HEK293 (cell line): ENCODE measurements at regions not wholly inside any gene's neighbourhood (a gene's known extent, or its start where the extent isn't known, plus 50 kb on each side); places are given as distances from the start of the nearest gene placed in this dataset.

Source experiments
- CTCF ChIA-PET: fragments of 350-600 bp; formaldehyde crosslinking; extraction: SDS; loops from one replicate; lab custom pipeline; 2021; ENCODE audit warnings: antibody characterized with exemption; lab: Yijun Ruan, JAX
- POLR2A ChIA-PET: fragments of 300-600 bp; formaldehyde crosslinking; extraction: SDS; loops from one replicate; lab custom pipeline; 2020; ENCODE audit warnings: antibody characterized with exemption, inconsistent platforms; lab: Yijun Ruan, JAX
- H3K27ac ChIP-seq: fragments of 200-500 bp; sonication (Bioruptor generic); 2 replicates; pipeline ENCODE4 v1.5.1; 2014; ENCODE audit warnings: low read depth, low read length, control low read depth, inconsistent platforms; ENCODE audit errors: extremely low read depth
- H3K36me3 ChIP-seq, 2 experiments: fragments of 200-500 bp in 1 of 2; sonication (Bioruptor generic) in 1 of 2; 1 replicate in 1 of 2; 2 replicates in 1 of 2; pipeline ENCODE4 v1.5.1; 2014 to 2017; ENCODE audit warnings: inconsistent platforms in 2 of 2, low read length in 2 of 2; ENCODE audit not compliant: control insufficient read depth in 2 of 2, insufficient read depth in 1 of 2
- H3K4me1 ChIP-seq: fragments of 200-500 bp; sonication (Bioruptor generic); 2 replicates; pipeline ENCODE4 v1.5.1; 2014; ENCODE audit warnings: mild to moderate bottlenecking, low read length, inconsistent platforms; ENCODE audit not compliant: control insufficient read depth, insufficient read depth
- H3K4me3 ChIP-seq: 2 replicates; pipeline ENCODE4 v1.5.1; 2011; ENCODE audit warnings: low read depth, mild to moderate bottlenecking, control low read depth, low read length, moderate library complexity
- H3K9me3 ChIP-seq: fragments of 200-500 bp; sonication (Bioruptor generic); 2 replicates; pipeline ENCODE4 v1.5.1; 2014; ENCODE audit warnings: low read depth, low read length, inconsistent platforms; ENCODE audit not compliant: control insufficient read depth, insufficient read depth
- BCL11A ChIP-seq: fragments of 450-650 bp; formaldehyde crosslinking; IDR thresholded peaks from 2 replicates; pipeline ENCODE4 v1.5.1; 2016; ENCODE audit warnings: low read depth, missing biosample characterization, missing genetic modification characterization
- EGR2 ChIP-seq: fragments of 450-650 bp; formaldehyde crosslinking; IDR thresholded peaks from 2 replicates; pipeline ENCODE4 v1.5.1; 2016; ENCODE audit warnings: low read depth, missing biosample characterization, missing genetic modification characterization
- HOXC10 ChIP-seq: sonication (generic); formaldehyde crosslinking; IDR thresholded peaks from 2 replicates; pipeline ENCODE4 v1.8.1; 2023; ENCODE audit warnings: mild to moderate bottlenecking, missing genetic modification reagents
- PRDM1 ChIP-seq: fragments of 450-650 bp; formaldehyde crosslinking; IDR thresholded peaks from 2 replicates; pipeline ENCODE4; 2016; ENCODE audit warnings: missing biosample characterization, missing genetic modification characterization
- RBAK ChIP-seq: fragments of 450-650 bp; formaldehyde crosslinking; IDR thresholded peaks from 2 replicates; pipeline ENCODE4 v1.5.1; 2016; ENCODE audit warnings: missing biosample characterization, missing genetic modification characterization
- REPIN1 ChIP-seq: fragments of 450-650 bp; formaldehyde crosslinking; IDR thresholded peaks from 2 replicates; pipeline ENCODE4 v1.5.1; 2017; ENCODE audit warnings: missing biosample characterization, missing genetic modification characterization, low read depth
- SALL2 ChIP-seq: fragments of 450-650 bp; formaldehyde crosslinking; IDR thresholded peaks from 2 replicates; pipeline ENCODE4 v1.5.0; 2017; ENCODE audit warnings: missing biosample characterization, mild to moderate bottlenecking, missing genetic modification characterization, borderline replicate concordance
- TRIM28 ChIP-seq: IDR thresholded peaks from 2 replicates; pipeline ENCODE4 v1.6.1; 2011; ENCODE audit warnings: low read length, control low read depth, borderline replicate concordance
- ZBTB1 ChIP-seq: fragments of 450-650 bp; formaldehyde crosslinking; IDR thresholded peaks from 2 replicates; pipeline ENCODE4 v1.5.1; 2016; ENCODE audit warnings: missing biosample characterization, missing genetic modification characterization
- ZBTB20 ChIP-seq: fragments of 450-650 bp; formaldehyde crosslinking; IDR thresholded peaks from 2 replicates; pipeline ENCODE4 v1.5.1; 2016; ENCODE audit warnings: missing biosample characterization, missing genetic modification characterization
- ZBTB44 ChIP-seq: fragments of 450-650 bp; IDR thresholded peaks from 2 replicates; pipeline ENCODE4 v1.5.1; 2018; ENCODE audit warnings: missing biosample characterization, mild to moderate bottlenecking, missing genetic modification characterization
- ZFP3 ChIP-seq: fragments of 450-650 bp; formaldehyde crosslinking; IDR thresholded peaks from 2 replicates; pipeline ENCODE4 v1.5.1; 2016; ENCODE audit warnings: low read depth, missing biosample characterization, missing genetic modification characterization
- ZNF132 ChIP-seq: fragments of 450-650 bp; formaldehyde crosslinking; IDR thresholded peaks from 2 replicates; pipeline ENCODE4 v1.5.1; 2017; ENCODE audit warnings: missing biosample characterization, missing genetic modification characterization, borderline replicate concordance
- ZNF133 ChIP-seq: fragments of 450-650 bp; formaldehyde crosslinking; IDR thresholded peaks from 2 replicates; pipeline ENCODE4 v1.5.1; 2016; ENCODE audit warnings: missing biosample characterization, missing genetic modification characterization
- ZNF138 ChIP-seq: fragments of 450-650 bp; formaldehyde crosslinking; IDR thresholded peaks from 2 replicates; pipeline ENCODE4 v1.5.1; 2016; ENCODE audit warnings: missing biosample characterization, missing genetic modification characterization, borderline replicate concordance
- ZNF2 ChIP-seq: fragments of 450-650 bp; formaldehyde crosslinking; IDR thresholded peaks from 2 replicates; pipeline ENCODE4 v1.5.1; 2016; ENCODE audit warnings: missing biosample characterization, missing genetic modification characterization
- ZNF202 ChIP-seq: fragments of 450-650 bp; formaldehyde crosslinking; IDR thresholded peaks from 2 replicates; pipeline ENCODE4 v1.5.1; 2016; ENCODE audit warnings: missing biosample characterization, missing genetic modification characterization, borderline replicate concordance
- ZNF274 ChIP-seq, 2 experiments: fragments of 200-500 bp in 1 of 2; fragments of 450-650 bp in 1 of 2; sonication (Bioruptor generic) in 1 of 2; formaldehyde crosslinking in 1 of 2; IDR thresholded peaks; 2 replicates each; pipeline versions ENCODE4 v1.5.1 to v1.6.1; 2014 to 2016; ENCODE audit warnings: borderline replicate concordance in 1 of 2, inconsistent platforms in 1 of 2, low read length in 1 of 2, missing biosample characterization in 1 of 2, missing genetic modification characterization in 1 of 2
- ZNF354C ChIP-seq: fragments of 450-650 bp; formaldehyde crosslinking; IDR thresholded peaks from 2 replicates; pipeline ENCODE4 v1.5.1; 2016; ENCODE audit warnings: missing biosample characterization, missing genetic modification characterization, low read depth, borderline replicate concordance
- ZNF48 ChIP-seq: fragments of 450-650 bp; formaldehyde crosslinking; IDR thresholded peaks from 2 replicates; pipeline ENCODE4 v1.5.1; 2016; ENCODE audit warnings: missing biosample characterization, missing genetic modification characterization
- ZNF514 ChIP-seq: fragments of 450-650 bp; formaldehyde crosslinking; IDR thresholded peaks from 2 replicates; pipeline ENCODE4 v1.5.1; 2016; ENCODE audit warnings: missing biosample characterization, missing genetic modification characterization
- ZNF529 ChIP-seq: fragments of 450-650 bp; formaldehyde crosslinking; IDR thresholded peaks from 2 replicates; pipeline ENCODE4 v1.5.1; 2017; ENCODE audit warnings: missing genetic modification characterization, missing biosample characterization; ENCODE audit not compliant: insufficient replicate concordance
- ZNF621 ChIP-seq: fragments of 450-650 bp; formaldehyde crosslinking; IDR thresholded peaks from 2 replicates; pipeline ENCODE4 v1.5.1; 2017; ENCODE audit warnings: missing biosample characterization, missing genetic modification characterization
- ZNF654 ChIP-seq: fragments of 450-650 bp; formaldehyde crosslinking; IDR thresholded peaks from 2 replicates; pipeline ENCODE4 v1.5.1; 2016; ENCODE audit warnings: low read depth, missing biosample characterization, missing genetic modification characterization
- ZNF677 ChIP-seq: fragments of 450-650 bp; IDR thresholded peaks from 2 replicates; pipeline ENCODE4 v1.5.0; 2018; ENCODE audit warnings: missing biosample characterization, mild to moderate bottlenecking, missing genetic modification characterization, moderate library complexity
- ZSCAN23 ChIP-seq: fragments of 450-650 bp; formaldehyde crosslinking; IDR thresholded peaks from 2 replicates; pipeline ENCODE4 v1.5.1; 2016; ENCODE audit warnings: missing biosample characterization, missing genetic modification characterization

GRCh38 chr7:85764034-85764433 is 577.2 kb upstream of the SEMA3D start:
- Histone ChIP-seq H3K4me3 (no peak overlapping the region), H3K4me1 (no peaks in the 10 kb centered on the region), H3K36me3 (no peaks in the 10 kb centered on the region), H3K9me3 (no peaks in the 10 kb centered on the region), H3K27ac (no peak overlapping the region)
- TF ChIP-seq ZNF48 (tag by site-specific recombination) (no peak), REPIN1 (tag by site-specific recombination) (no peak), EGR2 (no peak), ZFP3 (tag by site-specific recombination) (no peak), ZBTB1 (tag by site-specific recombination) (no peak), ZNF354C (no peak), BCL11A (tag by site-specific recombination) (no peak), ZNF514 (tag by site-specific recombination) (no peak), ZNF138 (no peak), ZNF202 (tag by site-specific recombination) (no peak), ZBTB44 (no peak), ZNF132 (tag by site-specific recombination) (no peak), HOXC10 (CRISPR knock-in tag) (no peak), ZNF274 (IDR thresholded peaks at IDR 0.05; ENCODE audit: low read length) (no peak), ZNF274 (tag by site-specific recombination; IDR thresholded peaks at IDR 0.05; ENCODE audit: borderline replicate concordance) (no peak), ZBTB20 (no peak), ZNF621 (tag by site-specific recombination) (no peak)
- CTCF ChIA-PET = no interaction called here
- POLR2A ChIA-PET = no interaction called here

GRCh38 chr7:85757348-85757747 is 570.5 kb upstream of the SEMA3D start:
- no peak for TF ChIP-seq ZSCAN23 (tag by site-specific recombination)
- TF ChIP-seq ZNF133 (tag by site-specific recombination) = no peak
- no peak for TF ChIP-seq RBAK
- TF ChIP-seq SALL2 (tag by site-specific recombination) = no peak
- TF ChIP-seq ZNF48 (tag by site-specific recombination) = no peak
- TF ChIP-seq ZNF529 (tag by site-specific recombination) = no peak
- no peaks in the 10 kb centered on the region for H3K9me3 ChIP-seq
- H3K36me3 ChIP-seq = no peaks in the 10 kb centered on the region
- ChIA-PET POLR2A (no interaction called here), CTCF (no interaction called here)
- H3K4me1 ChIP-seq = no peaks in the 10 kb centered on the region
- H3K27ac ChIP-seq = no peak overlapping the region
- no peak overlapping the region for H3K4me3 ChIP-seq

GRCh38 chr7:85750454-85750949 is 563.6 kb upstream of the SEMA3D start:
- Histone ChIP-seq H3K4me3 (no peak overlapping the region), H3K9me3 (no peaks in the 10 kb centered on the region), H3K4me1 (no peaks in the 10 kb centered on the region), H3K36me3 (no peaks in the 10 kb centered on the region), H3K27ac (no peak overlapping the region)
- TF ChIP-seq ZNF654 (tag by site-specific recombination) (peak; percentile 42), ZNF677 (tag by site-specific recombination) (no peak), TRIM28 (peak; percentile 68; the same call in 1 of the 2 replicates), ZNF2 (0 out of 2 replicates have a peak, but pooled peaks have one; percentile 36), PRDM1 (tag by site-specific recombination) (no peak)
- ChIA-PET POLR2A (no interaction called here), CTCF (interaction anchor here (0.7 to 1.1 kb wide), 7 partner anchors 14 to 1006 kb away, joined by 3 to 4 read pairs (median 3); no protein-coding TSS in a partner anchor)
